Esophagus muscularis mucosa (tissue), 4 donors: ENCODE measurements at regions not wholly inside any gene's neighbourhood (a gene's known extent, or its start where the extent isn't known, plus 50 kb on each side); places are given as distances from the start of the nearest gene placed in this dataset.
A peak's percentile ranks its signal among the peaks of the same experiment; 100 is the strongest.

Experiments
- DNase-seq: peaks from one replicate; pipeline ENCODE4 v3.0.0-alpha.2; 2017; ENCODE audit errors: extremely low spot score
- H3K27ac ChIP-seq, 4 donors: fragments of 200-600 bp; sonication (generic); replicated peaks in 1 of 4; 1 replicate in 3 of 4; 2 replicates in 1 of 4; pipeline ENCODE4 v1.5.1; 2016 to 2019; ENCODE audit warnings: mild to moderate bottlenecking in 1 of 4
- H3K27me3 ChIP-seq, 4 donors: fragments of 200-600 bp; sonication (generic); one replicate each; pipeline versions ENCODE4 v1.5.1 to v1.6.0; 2016 to 2019
- H3K36me3 ChIP-seq, 4 donors: fragments of 200-600 bp; sonication (generic); one replicate each; pipeline ENCODE4 v1.5.1; 2016 to 2019
- H3K4me1 ChIP-seq, 4 donors: fragments of 200-600 bp; sonication (generic); one replicate each; pipeline ENCODE4 v1.5.1; 2016 to 2019
- H3K4me3 ChIP-seq, 4 donors: fragments of 200-600 bp; sonication (generic); 1 replicate in 2 of 4; 2 replicates in 2 of 4; pipeline ENCODE4 v1.5.1; 2016 to 2019; ENCODE audit warnings: mild to moderate bottlenecking in 4 of 4, moderate library complexity in 1 of 4
- H3K9me3 ChIP-seq, 4 donors: fragments of 200-600 bp; sonication (generic); 1 replicate in 3 of 4; 2 replicates in 1 of 4; pipeline ENCODE4 v1.5.1; 2016 to 2019
- CTCF ChIP-seq, 3 experiments: fragments of 200-600 bp in 2 of 3; fragments of 450-650 bp in 1 of 3; sonication (generic) in 2 of 3; IDR thresholded peaks; one replicate each; pipeline ENCODE4 v1.5.1; 2017 to 2019; ENCODE audit warnings: antibody characterized with exemption in 3 of 3, mild to moderate bottlenecking in 2 of 3, moderate library complexity in 1 of 3
- EP300 ChIP-seq: sonication (generic); formaldehyde crosslinking; IDR thresholded peaks from one replicate; pipeline ENCODE4 v1.6.1; 2017; ENCODE audit warnings: antibody characterized with exemption
- POLR2A ChIP-seq: fragments of 450-650 bp; IDR thresholded peaks from one replicate; pipeline ENCODE4 v1.6.1; 2017; ENCODE audit warnings: antibody characterized with exemption, moderate library complexity, mild to moderate bottlenecking, low read depth
- POLR2AphosphoS5 ChIP-seq, 2 donors: sonication (generic); formaldehyde crosslinking; IDR thresholded peaks; one replicate each; pipeline ENCODE4 v1.6.1; 2017; ENCODE audit warnings: antibody characterized with exemption in 2 of 2
- WGBS: methylation state at CpG from one replicate; pipeline ENCODE4 v1.1.5; 2018; 5-methylcytosine and 5-hydroxymethylcytosine counted together
- intact Hi-C: fragments of 100-400 bp; cut with DNase I; formaldehyde crosslinking; loops from one replicate; pipeline ENCODE4 v1.15.1; 2023

- DNase-seq = peak; percentile 68
- H3K9me3 ChIP-seq = no peaks in the 10 kb centered on the region
- H3K4me3 ChIP-seq = no peak overlapping the region
- peaks cover 0 to 64% (median 0%) of the 10 kb centered on the region in 4 donors for H3K27me3 ChIP-seq
- H3K27ac ChIP-seq = no peak overlapping the region
- WGBS = 74% methylated on average over 12 of the region's 15 CpGs
- intact Hi-C loops = no loop called here
- no peaks in the 10 kb centered on the region for H3K36me3 ChIP-seq
- TF ChIP-seq POLR2AphosphoS5 (IDR thresholded peaks at IDR 0.05) = no peak
- TF ChIP-seq CTCF (IDR thresholded peaks at IDR 0.05) = no peak
- TF ChIP-seq POLR2A = no peak
- no peak for TF ChIP-seq EP300
- H3K4me1 ChIP-seq = no peaks in the 10 kb centered on the region
These were observed 374.1 kb upstream of the IRX4 start for GRCh38 chr5:2256691-2257280.

- WGBS = 84% methylated on average over 13 of the region's 14 CpGs
These were observed 373.4 kb upstream of the IRX4 start for GRCh38 chr5:2255915-2256690.

GRCh38 chr5:2254880-2255750 lies 372.4 kb upstream of the IRX4 start:
- intact Hi-C loops = no loop called here
- Histone ChIP-seq H3K4me1 (no peaks in the 10 kb centered on the region), H3K4me3 (no peak overlapping the region), H3K27me3 (peaks cover 0 to 65% (median 0%) of the 10 kb centered on the region in 4 donors), H3K27ac (no peak overlapping the region), H3K36me3 (no peaks in the 10 kb centered on the region), H3K9me3 (no peaks in the 10 kb centered on the region)
- DNase-seq = peak; percentile 91
- TF ChIP-seq POLR2A (no peak), EP300 (no peak), POLR2AphosphoS5 (IDR thresholded peaks at IDR 0.05) (no peak), CTCF (IDR thresholded peaks at IDR 0.05) (no peak)
- WGBS = 80% methylated on average over 22 of the region's 22 CpGs

More at GRCh38 chr5:2255915-2256690, 373.4 kb upstream of the IRX4 start:
- TF ChIP-seq POLR2AphosphoS5 (IDR thresholded peaks at IDR 0.05) = no peak
- TF ChIP-seq POLR2A = no peak
- TF ChIP-seq CTCF (IDR thresholded peaks at IDR 0.05) = no peak
- TF ChIP-seq EP300 = no peak
- Histone ChIP-seq H3K27ac (no peak overlapping the region), H3K27me3 (peaks cover 0 to 68% (median 0%) of the 10 kb centered on the region in 4 donors), H3K36me3 (no peaks in the 10 kb centered on the region), H3K4me1 (no peaks in the 10 kb centered on the region), H3K9me3 (no peaks in the 10 kb centered on the region), H3K4me3 (no peak overlapping the region)
- peak; percentile 85 for DNase-seq
- intact Hi-C loops = no loop called here

GRCh38 chr5:2254406-2254805 lies 371.7 kb upstream of the IRX4 start:
- peaks cover 0 to 58% (median 0%) of the 10 kb centered on the region in 4 donors for H3K27me3 ChIP-seq
- H3K4me1 ChIP-seq = no peaks in the 10 kb centered on the region
- intact Hi-C loops = no loop called here
- no peak for TF ChIP-seq POLR2A
- TF ChIP-seq EP300 = no peak
- TF ChIP-seq CTCF (IDR thresholded peaks at IDR 0.05) = no peak
- no peak for TF ChIP-seq POLR2AphosphoS5 (IDR thresholded peaks at IDR 0.05)
- no peak for DNase-seq
- WGBS = 45% methylated on average over 3 of the region's 3 CpGs
- H3K9me3 ChIP-seq = no peaks in the 10 kb centered on the region
- H3K27ac ChIP-seq = no peak overlapping the region
- no peak overlapping the region for H3K4me3 ChIP-seq
- no peaks in the 10 kb centered on the region for H3K36me3 ChIP-seq
